GM23338 (cell line): ENCODE measurements at regions not wholly inside any gene's neighbourhood (a gene's known extent, or its start where the extent isn't known, plus 50 kb on each side); places are given as distances from the start of the nearest gene placed in this dataset.

Experiments used
- ATAC-seq: fragments of 200-7000 bp; cut with Tn5 transposase; 3 replicates; pipeline ENCODE4 v1.9.1; 2020
- DNase-seq: peaks from one replicate; pipeline ENCODE4 v3.0.0-alpha.2; 2015; ENCODE audit warnings: low spot score
- H2AFZ ChIP-seq: fragments of 200-600 bp; sonication (generic); 2 replicates; pipeline ENCODE4 v1.8.0; 2016; ENCODE audit warnings: antibody characterized with exemption, mild to moderate bottlenecking, moderate library complexity
- H3F3A ChIP-seq: fragments of 200-600 bp; sonication (generic); replicated peaks from 2 replicates; pipeline ENCODE4 v1.8.0; 2017; ENCODE audit warnings: antibody characterized with exemption, mixed run types, low read depth
- H3K27ac ChIP-seq: fragments of 200-600 bp; sonication (generic); 2 replicates; pipeline ENCODE4 v1.6.1; 2016; ENCODE audit warnings: low read depth
- H3K27me3 ChIP-seq: fragments of 200-600 bp; sonication (generic); 2 replicates; pipeline ENCODE4 v1.8.0; 2016; ENCODE audit warnings: mild to moderate bottlenecking, mixed run types, moderate library complexity; ENCODE audit not compliant: insufficient read depth
- H3K36me3 ChIP-seq: fragments of 200-600 bp; sonication (generic); 2 replicates; pipeline ENCODE4 v1.8.0; 2016; ENCODE audit warnings: mild to moderate bottlenecking; ENCODE audit not compliant: insufficient read depth
- H3K4me1 ChIP-seq: fragments of 200-600 bp; sonication (generic); 2 replicates; pipeline ENCODE4 v1.8.0; 2016; ENCODE audit warnings: mild to moderate bottlenecking, moderate library complexity; ENCODE audit not compliant: insufficient read depth
- H3K4me2 ChIP-seq: fragments of 200-600 bp; sonication (generic); 2 replicates; pipeline ENCODE4 v1.7.1; 2017; ENCODE audit warnings: mixed run types
- H3K4me3 ChIP-seq: fragments of 200-600 bp; sonication (generic); 2 replicates; pipeline ENCODE4 v1.6.1; 2016; ENCODE audit warnings: mixed run types
- H3K79me2 ChIP-seq: fragments of 200-600 bp; sonication (generic); replicated peaks from 2 replicates; pipeline ENCODE4 v1.8.0; 2017; ENCODE audit warnings: mild to moderate bottlenecking; ENCODE audit not compliant: insufficient read depth
- H3K9me2 ChIP-seq: fragments of 200-600 bp; sonication (generic); 2 replicates; pipeline ENCODE4 v1.8.0; 2017; ENCODE audit not compliant: insufficient read depth
- H4K20me1 ChIP-seq: fragments of 200-600 bp; sonication (generic); replicated peaks from 2 replicates; pipeline ENCODE4 v1.8.0; 2017; ENCODE audit warnings: mild to moderate bottlenecking; ENCODE audit not compliant: insufficient read depth
- H3K27ac Mint-ChIP-seq: 2 replicates; pipeline ENCODE4 v1.8.0; 2020; ENCODE audit warnings: inconsistent platforms, mild to moderate bottlenecking, moderate library complexity, mixed read lengths
- H3K27me3 Mint-ChIP-seq: 3 replicates; pipeline ENCODE4 v1.8.0; 2022; ENCODE audit warnings: low read depth, mild to moderate bottlenecking, moderate library complexity, mixed read lengths, inconsistent platforms; ENCODE audit not compliant: insufficient read depth, poor library complexity
- H3K36me3 Mint-ChIP-seq: 3 replicates; pipeline ENCODE4 v1.8.0; 2021; ENCODE audit warnings: low read depth, mild to moderate bottlenecking, inconsistent platforms, moderate library complexity, mixed read lengths
- H3K4me1 Mint-ChIP-seq: 3 replicates; pipeline ENCODE4 v1.8.0; 2020; ENCODE audit warnings: mild to moderate bottlenecking, inconsistent platforms, mixed read lengths
- H3K4me3 Mint-ChIP-seq: 3 replicates; pipeline ENCODE4 v1.8.0; 2021; ENCODE audit warnings: moderate library complexity, mild to moderate bottlenecking, inconsistent platforms, mixed read lengths
- H3K9me3 Mint-ChIP-seq: 3 replicates; pipeline ENCODE4 v1.8.0; 2020; ENCODE audit warnings: moderate library complexity, mild to moderate bottlenecking, inconsistent platforms, mixed read lengths
- CREB1 ChIP-seq: fragments of 250-450 bp; sonication (Bioruptor Pico); IDR thresholded peaks from 2 replicates; pipeline ENCODE4 v1.5.0; 2020; ENCODE audit warnings: low read depth, mild to moderate bottlenecking, moderate library complexity
- EZH2 ChIP-seq: fragments of 200-600 bp; sonication (generic); IDR thresholded peaks from one replicate; pipeline ENCODE4 v1.8.0; 2017; ENCODE audit warnings: antibody characterized with exemption, mild to moderate bottlenecking, low read depth; ENCODE audit not compliant: unreplicated experiment
- EZH2phosphoT487 ChIP-seq: fragments of 200-600 bp; sonication (generic); IDR thresholded peaks from one replicate; pipeline ENCODE4 v1.8.1; 2018; ENCODE audit warnings: antibody characterized with exemption; ENCODE audit not compliant: unreplicated experiment
- JUNB ChIP-seq: IDR thresholded peaks from one replicate; pipeline ENCODE4 v1.6.1; 2016; ENCODE audit warnings: antibody characterized with exemption; ENCODE audit not compliant: unreplicated experiment
- NANOG ChIP-seq: IDR thresholded peaks from 2 replicates; pipeline ENCODE4 v1.6.1; 2016; ENCODE audit warnings: antibody characterized with exemption, borderline replicate concordance
- POLR2AphosphoS5 ChIP-seq: IDR thresholded peaks from 2 replicates; pipeline ENCODE4 v1.6.1; 2016; ENCODE audit warnings: antibody characterized with exemption, low read depth
- STAT1 ChIP-seq: IDR thresholded peaks from one replicate; pipeline ENCODE4 v1.6.1; 2016; ENCODE audit warnings: antibody characterized with exemption; ENCODE audit not compliant: unreplicated experiment
- ZNF114 ChIP-seq: fragments of 250-450 bp; sonication (Bioruptor Pico); IDR thresholded peaks from 2 replicates; pipeline ENCODE4 v1.5.0; 2020; ENCODE audit warnings: mild to moderate bottlenecking, moderate library complexity
- ZNF331 ChIP-seq: fragments of 250-450 bp; sonication (Bioruptor Pico); IDR thresholded peaks from 2 replicates; pipeline ENCODE4 v1.5.0; 2020; ENCODE audit warnings: low read depth, mild to moderate bottlenecking, moderate library complexity
- TF ChIP-seq, protein P1 (sequence below): fragments of 250-450 bp; sonication (Bioruptor Pico); IDR thresholded peaks from 2 replicates; pipeline ENCODE4 v1.5.0; 2020; ENCODE audit warnings: mild to moderate bottlenecking, moderate library complexity
- TF ChIP-seq, protein P2 (sequence below): IDR thresholded peaks from 2 replicates; pipeline ENCODE4 v1.6.1; 2016; ENCODE audit warnings: antibody characterized with exemption
- TF ChIP-seq, protein P3 (sequence below): IDR thresholded peaks from one replicate; pipeline ENCODE4 v1.6.1; 2018; ENCODE audit warnings: antibody characterized with exemption; ENCODE audit not compliant: unreplicated experiment

DNA sequence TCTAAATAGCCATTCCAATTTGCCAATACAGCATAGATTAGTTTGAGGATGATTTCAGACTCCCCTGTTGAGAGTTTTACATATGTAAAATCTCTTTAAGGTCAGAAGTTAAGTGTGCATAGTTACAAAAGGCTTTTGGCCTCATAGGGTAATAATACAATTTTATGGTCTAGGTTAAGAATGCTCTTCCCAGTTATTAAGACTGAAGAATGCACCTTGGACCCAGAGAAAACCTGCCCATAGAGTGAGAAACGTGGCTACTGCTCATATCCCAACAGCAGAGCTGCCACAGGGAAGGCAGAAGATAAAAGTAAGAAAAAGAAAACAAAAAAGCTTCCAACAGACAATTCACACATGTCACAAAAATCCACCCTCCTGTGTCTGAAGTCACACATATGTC lies 255.9 kb downstream of the LMO4 start:
- Histone ChIP-seq H3K27ac (no peak overlapping the region), H4K20me1 (no peaks in the 10 kb centered on the region), H3K4me3 (no peak overlapping the region), H3K79me2 (no peaks in the 10 kb centered on the region), H3F3A (no peaks in the 10 kb centered on the region), H3K36me3 (no peaks in the 10 kb centered on the region), H3K9me2 (no peaks in the 10 kb centered on the region; the same call in 1 of the 2 replicates), H3K27me3 (no peaks in the 10 kb centered on the region), H2AFZ (no peak overlapping the region), H3K4me2 (no peak overlapping the region), H3K4me1 (peaks cover 6% of the 10 kb centered on the region; the same call in 1 of the 2 replicates)
- no peaks in the 10 kb centered on the region for H3K9me3 Mint-ChIP-seq
- DNase-seq (no peak), ATAC-seq (no peak)
- TF ChIP-seq EZH2phosphoT487, result no peak
- no peak for TF ChIP-seq NANOG
- TF ChIP-seq STAT1, result no peak
- TF ChIP-seq JUNB, result no peak
- TF ChIP-seq POLR2AphosphoS5, result no peak
- TF ChIP-seq, protein P1, sequence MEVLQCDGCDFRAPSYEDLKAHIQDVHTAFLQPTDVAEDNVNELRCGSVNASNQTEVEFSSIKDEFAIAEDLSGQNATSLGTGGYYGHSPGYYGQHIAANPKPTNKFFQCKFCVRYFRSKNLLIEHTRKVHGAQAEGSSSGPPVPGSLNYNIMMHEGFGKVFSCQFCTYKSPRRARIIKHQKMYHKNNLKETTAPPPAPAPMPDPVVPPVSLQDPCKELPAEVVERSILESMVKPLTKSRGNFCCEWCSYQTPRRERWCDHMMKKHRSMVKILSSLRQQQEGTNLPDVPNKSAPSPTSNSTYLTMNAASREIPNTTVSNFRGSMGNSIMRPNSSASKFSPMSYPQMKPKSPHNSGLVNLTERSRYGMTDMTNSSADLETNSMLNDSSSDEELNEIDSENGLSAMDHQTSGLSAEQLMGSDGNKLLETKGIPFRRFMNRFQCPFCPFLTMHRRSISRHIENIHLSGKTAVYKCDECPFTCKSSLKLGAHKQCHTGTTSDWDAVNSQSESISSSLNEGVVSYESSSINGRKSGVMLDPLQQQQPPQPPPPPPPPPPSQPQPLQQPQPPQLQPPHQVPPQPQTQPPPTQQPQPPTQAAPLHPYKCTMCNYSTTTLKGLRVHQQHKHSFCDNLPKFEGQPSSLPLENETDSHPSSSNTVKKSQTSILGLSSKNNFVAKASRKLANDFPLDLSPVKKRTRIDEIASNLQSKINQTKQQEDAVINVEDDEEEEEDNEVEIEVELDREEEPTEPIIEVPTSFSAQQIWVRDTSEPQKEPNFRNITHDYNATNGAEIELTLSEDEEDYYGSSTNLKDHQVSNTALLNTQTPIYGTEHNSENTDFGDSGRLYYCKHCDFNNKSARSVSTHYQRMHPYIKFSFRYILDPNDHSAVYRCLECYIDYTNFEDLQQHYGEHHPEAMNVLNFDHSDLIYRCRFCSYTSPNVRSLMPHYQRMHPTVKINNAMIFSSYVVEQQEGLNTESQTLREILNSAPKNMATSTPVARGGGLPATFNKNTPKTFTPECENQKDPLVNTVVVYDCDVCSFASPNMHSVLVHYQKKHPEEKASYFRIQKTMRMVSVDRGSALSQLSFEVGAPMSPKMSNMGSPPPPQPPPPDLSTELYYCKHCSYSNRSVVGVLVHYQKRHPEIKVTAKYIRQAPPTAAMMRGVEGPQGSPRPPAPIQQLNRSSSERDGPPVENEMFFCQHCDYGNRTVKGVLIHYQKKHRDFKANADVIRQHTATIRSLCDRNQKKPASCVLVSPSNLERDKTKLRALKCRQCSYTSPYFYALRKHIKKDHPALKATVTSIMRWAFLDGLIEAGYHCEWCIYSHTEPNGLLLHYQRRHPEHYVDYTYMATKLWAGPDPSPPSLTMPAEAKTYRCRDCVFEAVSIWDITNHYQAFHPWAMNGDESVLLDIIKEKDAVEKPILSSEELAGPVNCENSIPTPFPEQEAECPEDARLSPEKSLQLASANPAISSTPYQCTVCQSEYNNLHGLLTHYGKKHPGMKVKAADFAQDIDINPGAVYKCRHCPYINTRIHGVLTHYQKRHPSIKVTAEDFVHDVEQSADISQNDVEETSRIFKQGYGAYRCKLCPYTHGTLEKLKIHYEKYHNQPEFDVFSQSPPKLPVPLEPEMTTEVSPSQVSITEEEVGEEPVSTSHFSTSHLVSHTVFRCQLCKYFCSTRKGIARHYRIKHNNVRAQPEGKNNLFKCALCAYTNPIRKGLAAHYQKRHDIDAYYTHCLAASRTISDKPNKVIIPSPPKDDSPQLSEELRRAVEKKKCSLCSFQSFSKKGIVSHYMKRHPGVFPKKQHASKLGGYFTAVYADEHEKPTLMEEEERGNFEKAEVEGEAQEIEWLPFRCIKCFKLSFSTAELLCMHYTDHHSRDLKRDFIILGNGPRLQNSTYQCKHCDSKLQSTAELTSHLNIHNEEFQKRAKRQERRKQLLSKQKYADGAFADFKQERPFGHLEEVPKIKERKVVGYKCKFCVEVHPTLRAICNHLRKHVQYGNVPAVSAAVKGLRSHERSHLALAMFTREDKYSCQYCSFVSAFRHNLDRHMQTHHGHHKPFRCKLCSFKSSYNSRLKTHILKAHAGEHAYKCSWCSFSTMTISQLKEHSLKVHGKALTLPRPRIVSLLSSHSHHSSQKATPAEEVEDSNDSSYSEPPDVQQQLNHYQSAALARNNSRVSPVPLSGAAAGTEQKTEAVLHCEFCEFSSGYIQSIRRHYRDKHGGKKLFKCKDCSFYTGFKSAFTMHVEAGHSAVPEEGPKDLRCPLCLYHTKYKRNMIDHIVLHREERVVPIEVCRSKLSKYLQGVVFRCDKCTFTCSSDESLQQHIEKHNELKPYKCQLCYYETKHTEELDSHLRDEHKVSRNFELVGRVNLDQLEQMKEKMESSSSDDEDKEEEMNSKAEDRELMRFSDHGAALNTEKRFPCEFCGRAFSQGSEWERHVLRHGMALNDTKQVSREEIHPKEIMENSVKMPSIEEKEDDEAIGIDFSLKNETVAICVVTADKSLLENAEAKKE (CRISPR knock-in tag), result no peak
- TF ChIP-seq, protein P2, sequence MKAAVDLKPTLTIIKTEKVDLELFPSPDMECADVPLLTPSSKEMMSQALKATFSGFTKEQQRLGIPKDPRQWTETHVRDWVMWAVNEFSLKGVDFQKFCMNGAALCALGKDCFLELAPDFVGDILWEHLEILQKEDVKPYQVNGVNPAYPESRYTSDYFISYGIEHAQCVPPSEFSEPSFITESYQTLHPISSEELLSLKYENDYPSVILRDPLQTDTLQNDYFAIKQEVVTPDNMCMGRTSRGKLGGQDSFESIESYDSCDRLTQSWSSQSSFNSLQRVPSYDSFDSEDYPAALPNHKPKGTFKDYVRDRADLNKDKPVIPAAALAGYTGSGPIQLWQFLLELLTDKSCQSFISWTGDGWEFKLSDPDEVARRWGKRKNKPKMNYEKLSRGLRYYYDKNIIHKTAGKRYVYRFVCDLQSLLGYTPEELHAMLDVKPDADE, result no peak
- TF ChIP-seq, protein P3, sequence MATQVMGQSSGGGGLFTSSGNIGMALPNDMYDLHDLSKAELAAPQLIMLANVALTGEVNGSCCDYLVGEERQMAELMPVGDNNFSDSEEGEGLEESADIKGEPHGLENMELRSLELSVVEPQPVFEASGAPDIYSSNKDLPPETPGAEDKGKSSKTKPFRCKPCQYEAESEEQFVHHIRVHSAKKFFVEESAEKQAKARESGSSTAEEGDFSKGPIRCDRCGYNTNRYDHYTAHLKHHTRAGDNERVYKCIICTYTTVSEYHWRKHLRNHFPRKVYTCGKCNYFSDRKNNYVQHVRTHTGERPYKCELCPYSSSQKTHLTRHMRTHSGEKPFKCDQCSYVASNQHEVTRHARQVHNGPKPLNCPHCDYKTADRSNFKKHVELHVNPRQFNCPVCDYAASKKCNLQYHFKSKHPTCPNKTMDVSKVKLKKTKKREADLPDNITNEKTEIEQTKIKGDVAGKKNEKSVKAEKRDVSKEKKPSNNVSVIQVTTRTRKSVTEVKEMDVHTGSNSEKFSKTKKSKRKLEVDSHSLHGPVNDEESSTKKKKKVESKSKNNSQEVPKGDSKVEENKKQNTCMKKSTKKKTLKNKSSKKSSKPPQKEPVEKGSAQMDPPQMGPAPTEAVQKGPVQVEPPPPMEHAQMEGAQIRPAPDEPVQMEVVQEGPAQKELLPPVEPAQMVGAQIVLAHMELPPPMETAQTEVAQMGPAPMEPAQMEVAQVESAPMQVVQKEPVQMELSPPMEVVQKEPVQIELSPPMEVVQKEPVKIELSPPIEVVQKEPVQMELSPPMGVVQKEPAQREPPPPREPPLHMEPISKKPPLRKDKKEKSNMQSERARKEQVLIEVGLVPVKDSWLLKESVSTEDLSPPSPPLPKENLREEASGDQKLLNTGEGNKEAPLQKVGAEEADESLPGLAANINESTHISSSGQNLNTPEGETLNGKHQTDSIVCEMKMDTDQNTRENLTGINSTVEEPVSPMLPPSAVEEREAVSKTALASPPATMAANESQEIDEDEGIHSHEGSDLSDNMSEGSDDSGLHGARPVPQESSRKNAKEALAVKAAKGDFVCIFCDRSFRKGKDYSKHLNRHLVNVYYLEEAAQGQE, result no peak
- TF ChIP-seq ZNF114, result no peak
- TF ChIP-seq CREB1 (CRISPR knock-in tag), result no peak
- TF ChIP-seq ZNF331 (CRISPR knock-in tag), result no peak
- TF ChIP-seq EZH2, result no peak
- no peaks in the 10 kb centered on the region for H3K36me3 Mint-ChIP-seq
- H3K27ac Mint-ChIP-seq, result no peak overlapping the region
- no peaks in the 10 kb centered on the region for H3K27me3 Mint-ChIP-seq
- H3K4me3 Mint-ChIP-seq, result no peak overlapping the region
- H3K4me1 Mint-ChIP-seq, result peaks cover 4% of the 10 kb centered on the region
